ENCODE measurements at regions not wholly inside any gene's neighbourhood (a gene's known extent, or its start where the extent isn't known, plus 50 kb on each side); places are given as distances from the start of the nearest gene placed in this dataset.

DNA sequence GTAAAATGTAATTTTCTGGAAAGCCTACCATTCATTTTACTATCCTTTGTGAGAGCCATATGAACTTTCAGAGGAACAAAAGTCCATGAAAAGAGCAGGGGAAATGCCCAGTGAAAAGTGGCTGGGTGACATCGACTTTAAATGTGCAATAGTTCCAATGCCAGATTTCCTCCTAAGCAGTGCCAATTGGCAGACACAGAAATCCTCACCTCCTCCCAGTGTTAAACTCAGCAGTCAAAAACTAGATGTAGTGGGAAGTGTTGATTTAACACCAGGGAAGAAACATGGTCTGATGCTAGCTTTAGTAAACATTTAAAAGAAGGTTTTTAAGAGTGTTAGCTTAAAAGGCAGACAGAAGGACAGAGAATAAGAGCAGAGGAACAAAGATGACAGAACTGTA, 2055.2 kb downstream of the MAT2B start:
- no peak for DNase-seq (ENCODE audit: low spot score)

DNA sequence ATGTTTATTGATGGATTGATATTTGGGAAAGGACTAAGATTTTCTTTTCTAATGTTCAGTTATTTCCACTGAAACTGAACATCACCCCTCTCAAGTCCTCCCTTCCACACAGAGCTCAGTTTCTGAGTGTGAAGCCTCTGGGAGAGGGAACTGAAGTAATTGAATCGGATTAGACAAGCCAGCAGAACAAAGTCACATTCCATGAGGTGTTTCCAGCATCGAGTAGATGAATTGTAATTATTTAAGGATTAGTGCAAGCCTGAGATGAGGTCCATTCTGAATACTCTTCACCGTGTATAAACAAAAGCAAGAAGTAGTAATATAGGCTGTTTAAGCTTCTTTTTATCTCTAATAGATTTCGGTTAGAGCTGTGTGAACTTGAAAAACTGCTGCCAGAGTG, 2060.5 kb downstream of the MAT2B start:
- DNase-seq (ENCODE audit: low spot score): no peak

DNA sequence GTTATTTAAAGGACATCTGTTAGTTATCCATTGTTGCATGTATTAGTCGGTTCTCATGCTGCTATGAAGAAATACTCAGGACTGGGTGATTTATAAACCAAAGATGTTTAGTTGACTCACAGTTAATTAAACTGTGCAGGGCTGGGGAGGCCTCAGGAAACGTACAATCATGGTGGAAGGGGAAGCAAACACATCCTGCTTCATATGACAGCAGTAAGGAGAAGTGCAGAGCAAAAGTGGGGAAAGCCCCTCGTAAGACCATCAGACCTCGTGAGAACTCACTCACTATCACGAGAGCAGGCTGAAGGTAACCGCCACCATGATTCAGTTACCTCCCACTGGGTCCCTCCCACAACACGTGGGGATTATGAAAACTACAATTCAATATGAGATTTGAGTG, 2064.1 kb downstream of the MAT2B start:
- no peak for DNase-seq (ENCODE audit: low spot score)

DNA sequence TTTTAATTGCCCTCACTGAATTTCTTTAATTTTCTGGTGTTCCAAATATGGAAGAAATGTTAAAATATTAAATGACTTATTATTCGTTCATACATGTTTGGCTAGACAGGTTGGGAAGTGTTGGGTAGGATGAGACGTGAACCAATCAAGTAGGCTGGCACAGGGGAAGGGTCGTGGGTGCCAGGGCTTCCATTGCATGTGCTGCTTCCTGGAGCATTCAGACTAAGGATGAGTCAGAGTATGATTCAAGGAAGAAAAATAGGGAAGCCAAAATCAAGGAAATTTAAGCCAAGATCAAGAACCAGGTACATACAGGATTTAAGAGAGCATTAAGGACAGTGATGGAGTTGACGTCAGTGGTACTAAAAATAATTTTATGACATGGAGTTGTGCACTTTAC, 2068.0 kb downstream of the MAT2B start:
- DNase-seq (ENCODE audit: low spot score): no peak

DNA sequence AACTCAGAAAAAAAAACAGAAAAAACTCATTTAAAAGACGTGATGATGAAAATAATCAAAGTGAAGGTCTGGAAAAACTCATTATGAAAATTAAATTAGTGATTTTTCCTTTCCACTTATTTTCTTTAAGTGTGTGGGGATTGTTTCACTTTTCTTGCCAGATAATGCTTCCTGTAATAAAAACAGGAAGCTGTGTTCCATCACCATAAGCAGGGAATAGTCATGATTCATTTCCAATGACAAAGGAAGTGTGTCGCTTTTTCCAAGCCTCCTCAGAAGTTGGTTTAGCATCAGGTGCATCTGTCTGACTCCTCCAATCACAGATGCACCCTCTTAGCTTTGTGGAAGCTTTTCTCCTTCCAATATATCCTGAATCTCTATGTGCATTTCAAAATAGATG, 2068.7 kb downstream of the MAT2B start:
- DNase-seq (ENCODE audit: low spot score): no peak

DNA sequence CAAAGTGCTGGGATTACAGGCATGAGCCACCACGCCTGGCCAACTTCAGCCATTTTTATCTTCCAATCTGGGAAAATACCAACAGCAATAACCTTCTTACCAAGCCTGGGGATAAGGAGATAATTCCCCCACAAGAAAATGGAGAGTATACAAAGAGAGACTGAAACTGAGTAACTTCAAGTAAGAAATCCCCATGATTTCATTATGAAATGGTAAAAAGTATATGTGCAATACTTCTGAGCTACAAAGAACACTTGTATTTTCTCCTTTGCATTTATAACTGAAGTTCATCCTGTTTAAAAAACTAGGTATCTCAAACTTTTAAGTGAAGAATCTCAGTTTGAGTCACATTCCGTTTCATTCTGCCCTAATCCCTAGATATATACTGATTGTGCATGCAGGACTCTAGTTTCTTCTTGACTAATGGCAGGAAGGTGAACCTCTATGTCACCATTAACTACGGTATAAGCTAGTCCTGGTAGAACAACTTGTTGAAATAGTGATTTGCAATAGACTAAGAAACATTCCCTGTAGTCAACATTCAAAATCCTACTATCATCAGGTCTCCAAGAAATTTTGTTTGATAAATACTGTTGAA, 2071.4 kb downstream of the MAT2B start:
- DNase-seq (ENCODE audit: low spot score): no peak

DNA sequence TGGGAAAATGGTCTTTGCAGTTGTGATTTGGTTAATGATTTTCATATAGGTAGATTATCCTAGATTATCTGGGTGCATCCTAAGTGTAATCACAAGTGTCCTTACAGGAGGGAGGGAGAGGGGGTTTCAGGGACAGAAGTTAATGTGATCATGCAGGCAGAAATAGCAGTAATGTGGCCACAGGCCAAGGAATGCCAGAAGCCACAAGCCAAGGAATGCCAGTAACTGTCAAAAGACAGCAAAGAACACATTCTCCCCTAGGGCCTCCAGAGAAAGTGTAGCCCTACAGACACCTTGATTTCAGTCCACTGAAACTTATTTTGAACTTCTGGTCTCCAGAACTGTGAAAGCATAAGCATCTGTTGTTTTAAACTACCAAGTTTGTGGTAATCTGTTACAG, 2074.5 kb downstream of the MAT2B start:
- no peak for DNase-seq (ENCODE audit: low spot score)

DNA sequence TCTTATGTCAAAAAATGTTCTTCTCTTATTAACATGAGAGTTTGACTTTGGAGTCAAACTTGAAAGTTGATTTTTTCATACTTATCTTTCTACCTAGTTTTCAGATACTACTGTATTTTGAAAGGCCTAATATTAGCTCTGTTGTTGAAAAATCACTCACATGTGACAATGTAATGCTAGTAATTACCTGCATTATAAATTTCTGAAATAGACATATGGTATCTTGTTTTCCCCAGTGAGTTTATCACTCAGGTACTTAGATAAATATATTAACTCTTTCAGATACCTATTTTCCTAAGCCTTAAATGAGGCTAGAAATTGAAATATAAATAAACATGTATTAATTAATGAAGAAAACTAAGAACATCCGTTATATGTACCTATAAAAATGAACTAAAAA, 2089.3 kb downstream of the MAT2B start:
- no peak for DNase-seq (ENCODE audit: low spot score)

DNA sequence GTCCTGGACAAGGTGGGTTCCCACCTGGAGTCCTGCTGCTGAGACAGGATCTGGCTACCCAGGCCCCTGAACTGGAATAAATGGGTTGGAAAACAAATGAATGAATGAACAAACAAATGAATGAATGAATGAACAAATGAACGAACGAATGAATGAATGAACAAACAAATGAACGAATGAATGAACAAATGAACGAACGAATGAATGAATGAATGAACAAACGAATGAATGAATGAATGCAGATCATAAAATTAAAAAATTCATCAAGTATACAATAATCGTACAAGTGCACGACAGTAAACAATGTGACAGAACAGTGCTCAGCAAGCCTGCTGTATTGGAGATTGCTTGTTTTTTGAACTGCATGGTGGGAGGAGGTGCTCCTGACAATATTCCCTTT, 2097.1 kb downstream of the MAT2B start:
- no peak for DNase-seq (ENCODE audit: low spot score)

DNA sequence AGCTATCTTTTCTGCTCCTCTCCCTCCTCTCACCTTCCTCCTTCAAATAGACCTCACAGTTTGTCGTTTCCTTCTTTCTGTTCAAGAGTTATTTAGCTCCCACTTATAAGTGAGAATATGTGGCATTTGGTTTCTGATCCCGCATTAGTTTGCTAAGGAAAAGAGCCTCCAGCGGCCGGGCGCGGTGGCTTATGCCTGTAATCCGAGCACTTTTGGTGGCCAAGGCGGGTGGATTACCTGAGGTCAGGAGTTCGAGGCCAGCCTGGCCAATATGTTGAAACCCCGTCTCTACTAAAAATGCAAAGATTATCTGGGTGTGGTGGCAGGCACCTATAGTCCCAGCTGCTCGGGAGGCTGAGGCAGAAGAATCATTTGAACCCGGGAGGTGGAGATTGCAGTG, 2101.6 kb downstream of the MAT2B start:
- no peak for DNase-seq (ENCODE audit: low spot score)

DNA sequence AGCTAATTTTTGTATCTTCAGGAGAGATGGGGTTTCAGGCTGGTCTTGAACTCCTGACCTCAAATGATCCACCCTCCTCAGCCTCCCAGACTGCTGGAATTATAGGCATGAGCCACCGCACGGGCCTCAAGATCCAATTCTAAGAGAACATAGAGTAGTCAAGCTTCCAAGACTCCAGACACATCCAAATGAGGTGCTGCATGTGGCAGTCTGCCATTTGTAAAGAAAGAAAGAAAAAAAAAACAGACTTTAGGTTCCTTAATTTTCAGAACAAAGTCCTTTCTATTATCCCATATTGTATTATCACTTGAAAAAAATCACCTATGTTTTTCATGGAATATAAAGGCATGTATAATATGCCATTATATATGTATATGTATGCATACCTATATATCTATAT, 2104.5 kb downstream of the MAT2B start:
- DNase-seq (ENCODE audit: low spot score): no peak

DNA sequence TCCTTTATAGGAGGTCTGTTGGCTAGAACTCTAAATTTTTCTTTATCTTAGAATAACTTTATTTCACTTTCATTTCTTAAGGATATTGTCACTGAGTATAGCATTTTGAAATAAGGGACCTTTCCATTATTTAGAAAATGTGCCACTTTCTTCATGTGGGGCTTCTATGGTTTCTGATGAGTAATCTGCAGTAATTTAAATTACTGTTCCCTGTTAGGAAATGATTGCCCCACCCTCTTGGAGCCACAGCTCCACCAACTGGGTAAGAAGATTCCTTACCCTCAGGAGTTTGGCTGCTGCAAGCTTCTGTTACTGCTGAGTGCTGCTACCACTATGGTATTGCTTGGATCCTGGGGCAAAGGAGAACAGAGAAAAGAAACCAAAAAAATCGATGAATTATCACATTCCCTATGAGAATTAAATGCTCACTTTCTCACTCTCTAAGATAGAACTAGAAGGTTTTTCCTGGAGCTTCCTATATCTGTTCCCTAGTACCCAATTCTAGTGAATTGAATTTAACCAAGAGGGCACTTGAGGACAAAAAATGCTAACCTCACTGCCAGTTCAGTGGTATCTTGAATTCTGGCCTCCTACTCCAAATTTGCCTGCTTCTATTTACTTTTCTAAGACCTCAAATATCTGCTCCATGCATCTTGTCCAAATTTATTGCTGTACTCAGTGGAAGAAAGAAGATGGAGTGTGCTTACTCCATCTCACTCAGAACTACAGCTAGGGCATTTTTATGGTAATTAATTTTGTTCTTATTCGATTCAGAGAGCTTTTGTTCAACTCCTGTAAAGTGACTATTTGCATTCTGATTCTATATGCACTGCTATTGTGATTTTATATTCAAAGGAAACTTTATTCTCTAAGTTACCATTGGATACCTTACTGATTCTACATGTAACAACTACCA, 2111.3 kb downstream of the MAT2B start:
- DNase-seq (ENCODE audit: low spot score): no peak

DNA sequence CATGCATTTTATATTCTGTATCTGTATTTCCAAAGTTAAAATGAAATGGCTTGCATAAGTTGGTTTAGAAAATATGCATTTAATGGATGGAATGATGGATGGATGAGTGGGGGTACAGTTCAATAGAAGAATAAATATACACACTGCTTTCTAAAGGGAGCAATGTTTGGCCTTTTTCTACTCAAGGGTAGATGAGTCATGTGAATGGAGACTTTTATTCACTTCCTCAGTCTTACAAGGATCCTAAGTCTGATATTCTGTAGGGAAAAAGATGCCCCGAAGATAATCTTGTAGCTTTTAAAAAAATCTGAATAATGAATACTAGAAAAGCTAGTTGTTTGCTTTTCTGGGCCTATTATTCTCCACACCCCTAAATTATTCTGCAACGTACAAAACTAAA, 2112.1 kb downstream of the MAT2B start:
- no peak for DNase-seq (ENCODE audit: low spot score)

DNA sequence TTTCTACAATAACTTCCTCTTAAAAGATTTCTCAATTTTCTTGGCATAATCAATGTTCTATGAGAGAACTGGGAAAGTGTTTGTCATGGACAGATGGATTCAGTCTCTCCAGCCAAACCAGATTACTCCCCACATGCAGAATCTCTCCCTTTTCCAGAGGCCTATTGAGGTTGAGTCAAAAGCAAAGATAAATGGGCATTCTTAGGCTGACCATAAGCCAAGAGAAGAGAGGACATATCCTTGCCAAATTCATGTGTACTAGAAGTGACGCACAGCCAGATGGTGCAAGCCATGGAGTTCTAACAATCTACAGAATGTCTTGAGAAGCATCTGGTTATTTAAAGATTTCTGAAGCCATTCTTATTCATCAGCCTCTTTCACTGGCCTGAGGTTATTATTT, 2115.0 kb downstream of the MAT2B start:
- no peak for DNase-seq (ENCODE audit: low spot score)

DNA sequence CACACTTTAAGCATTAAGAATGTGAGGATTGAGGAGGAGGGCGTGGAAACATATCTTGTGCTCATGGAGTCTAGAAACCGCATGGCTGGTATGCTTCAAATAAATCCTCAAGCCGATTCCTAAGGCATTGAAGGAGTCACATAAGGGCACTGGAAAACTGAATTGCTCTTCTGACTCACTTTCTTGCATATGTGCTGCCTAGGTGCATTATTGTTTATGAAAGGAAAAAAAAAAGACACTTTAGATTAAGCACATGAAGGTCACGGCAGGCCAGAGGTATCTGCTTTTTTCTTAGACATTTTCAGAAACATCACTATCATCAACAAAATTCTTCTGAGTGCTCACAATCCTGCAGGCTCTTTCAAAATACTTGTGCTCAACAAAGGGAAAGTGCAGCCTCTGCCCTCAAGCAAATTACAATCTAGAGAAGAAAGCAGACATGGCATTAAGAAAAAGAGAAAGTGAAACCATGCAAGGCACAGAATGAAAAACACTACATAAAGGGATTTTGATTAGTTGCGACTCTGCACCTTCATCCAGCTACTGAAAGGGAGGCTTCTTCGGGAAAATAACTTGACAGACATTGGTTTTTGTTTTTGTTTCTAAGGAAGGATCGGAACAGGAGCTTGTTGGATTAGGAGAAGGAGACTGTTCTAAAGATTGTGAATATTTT, 2117.6 kb downstream of the MAT2B start:
- peak; percentile 14 for DNase-seq (ENCODE audit: low spot score)

DNA sequence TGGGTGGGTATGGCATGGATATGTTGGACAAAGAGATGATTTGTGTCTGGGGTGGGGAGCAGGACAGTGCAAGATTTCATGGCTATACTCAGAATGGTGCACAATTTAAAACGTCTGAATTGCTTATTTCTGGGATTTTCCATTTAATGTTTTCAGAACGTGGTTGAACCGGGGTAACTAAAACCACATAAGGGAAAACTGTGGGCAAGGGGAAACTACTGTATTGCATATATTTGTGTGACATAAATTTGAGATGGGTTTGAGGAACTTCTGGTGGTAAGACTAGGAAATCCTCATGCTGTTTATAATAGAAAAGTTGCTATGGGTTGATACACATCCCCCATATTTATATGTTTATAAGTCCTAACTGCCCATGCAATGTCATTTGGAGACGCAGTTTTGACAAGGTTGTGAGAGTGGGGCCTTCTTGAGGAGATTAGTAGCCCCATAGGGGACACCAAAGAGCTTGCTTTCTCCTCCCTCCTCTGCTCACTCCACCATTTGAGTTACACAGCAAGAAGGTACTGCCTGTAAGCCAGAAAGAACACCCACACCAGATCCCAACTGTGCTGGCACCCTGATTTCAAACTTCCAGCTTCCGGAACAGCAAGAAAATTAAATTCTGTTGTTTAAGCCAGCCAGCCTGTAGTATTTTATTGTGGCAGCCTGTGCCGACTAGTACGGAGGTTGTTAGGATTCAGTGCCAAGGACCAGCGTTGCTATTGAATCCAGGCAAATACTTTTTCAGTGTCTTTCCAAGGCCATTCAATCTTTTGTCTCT, 2118.9 kb downstream of the MAT2B start:
- DNase-seq (ENCODE audit: low spot score): no peak

DNA sequence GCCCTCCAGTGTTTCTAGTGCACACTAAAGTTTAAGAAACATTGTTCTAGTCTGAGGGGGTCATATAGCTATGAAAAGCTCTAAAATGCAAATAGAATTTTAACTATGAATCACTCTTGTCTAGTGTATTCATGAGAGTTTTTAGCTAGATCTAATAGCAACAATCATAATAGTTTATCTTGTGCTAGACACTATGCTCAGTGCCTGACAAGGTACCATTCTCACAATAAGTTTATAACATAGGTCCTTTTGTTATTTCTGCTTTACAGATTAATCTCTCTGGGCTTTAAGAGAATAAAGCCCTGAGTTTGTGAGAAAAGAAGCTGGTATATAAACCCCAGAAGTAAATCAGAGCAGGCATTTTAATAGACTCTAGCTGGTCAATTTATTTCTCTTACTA, 2120.7 kb downstream of the MAT2B start:
- DNase-seq (ENCODE audit: low spot score): no peak

DNA sequence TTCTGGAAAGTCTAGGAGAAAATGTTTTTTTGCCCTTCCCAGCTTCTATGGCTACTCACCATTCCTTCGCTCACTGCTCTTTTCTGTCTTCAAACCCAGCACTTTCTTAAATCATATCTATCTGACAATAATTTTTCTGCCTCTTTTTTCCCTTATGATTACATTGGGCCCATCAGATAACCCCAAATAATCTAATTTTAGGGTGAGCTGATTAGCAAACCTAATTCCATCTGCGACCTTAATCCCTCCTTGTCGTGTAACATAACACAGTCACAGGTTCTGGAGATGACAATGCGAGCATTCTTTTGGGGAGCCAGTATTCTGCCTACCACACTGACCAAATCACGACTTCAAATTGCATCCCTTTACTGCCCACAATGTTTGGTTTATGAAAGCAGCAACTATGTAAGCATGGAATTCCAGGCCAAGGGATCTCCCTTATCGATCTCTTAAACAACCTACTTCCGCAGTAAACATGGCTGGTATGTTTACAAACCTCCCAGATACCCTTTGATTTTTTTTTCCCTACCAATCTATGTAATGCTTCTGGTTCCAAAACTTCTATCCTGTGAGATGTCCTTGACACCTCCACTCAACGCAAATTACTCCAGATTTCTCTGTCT, 2122.2 kb downstream of the MAT2B start:
- peak; percentile 62 for DNase-seq (ENCODE audit: low spot score)

DNA sequence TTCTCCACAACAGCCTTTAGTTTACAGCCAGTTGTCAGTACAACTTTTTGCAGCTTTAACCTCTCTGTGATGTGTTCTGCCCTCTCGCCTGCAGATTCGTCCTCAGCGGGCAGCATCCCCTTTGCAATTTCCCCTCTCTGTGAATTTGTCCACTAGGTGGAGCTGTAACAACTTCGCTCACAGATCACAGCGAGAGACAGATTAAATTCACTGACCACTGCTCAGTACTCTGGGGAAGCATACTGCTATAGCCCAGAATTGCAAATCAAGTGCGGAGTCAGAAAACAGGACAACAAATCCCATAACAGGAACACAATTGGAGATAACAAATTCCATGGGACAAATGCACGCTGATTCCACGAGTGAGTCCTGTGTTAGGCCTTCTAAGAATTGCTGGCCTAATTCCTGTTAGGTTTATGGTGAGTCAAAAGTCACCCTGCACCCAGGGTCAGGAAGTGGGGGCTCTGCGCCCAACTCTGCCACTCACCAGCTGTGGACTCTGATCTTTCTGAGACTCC, 2124.9 kb downstream of the MAT2B start:
- DNase-seq (ENCODE audit: low spot score): peak; percentile 59

DNA sequence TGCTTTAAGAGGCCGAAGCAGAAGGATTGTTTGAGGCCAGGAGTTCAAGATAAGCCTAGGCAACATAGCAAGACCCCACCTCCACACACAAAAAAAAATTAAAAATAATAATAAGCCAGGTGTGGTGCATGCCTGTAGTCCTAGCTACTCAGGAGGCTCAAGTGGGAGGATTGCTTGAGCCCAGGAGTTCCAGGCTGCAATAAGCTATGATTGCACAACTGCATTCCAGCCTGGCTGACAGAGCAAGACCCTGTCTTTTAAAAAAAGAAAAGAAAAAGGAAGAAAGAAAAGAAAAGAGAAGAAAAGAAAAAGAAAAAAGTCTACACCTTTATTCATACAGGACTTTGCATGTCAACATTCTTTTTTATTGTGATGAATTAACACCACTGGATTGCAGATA, 2125.8 kb downstream of the MAT2B start:
- no peak for DNase-seq (ENCODE audit: low spot score)

DNA sequence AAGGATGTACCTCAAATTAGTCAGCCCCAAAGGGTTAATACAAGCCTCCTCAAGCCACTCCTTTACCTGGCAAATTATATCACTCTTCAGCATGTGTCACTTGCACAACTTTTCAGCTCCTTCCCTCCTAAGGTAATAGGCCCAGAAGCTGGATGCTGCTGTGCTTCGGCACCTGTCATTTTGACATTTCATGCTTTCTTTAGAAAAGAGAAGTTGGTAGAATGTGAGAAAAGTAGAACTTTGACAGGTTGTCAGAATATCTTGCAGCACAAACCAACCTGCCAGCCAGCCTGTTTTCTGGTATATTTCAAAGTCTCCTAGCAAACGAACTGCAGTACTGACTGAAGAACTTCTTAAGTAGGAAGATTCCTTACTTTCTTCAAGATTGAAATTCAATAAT, 2136.9 kb downstream of the MAT2B start:
- DNase-seq (ENCODE audit: low spot score): no peak

Measured in SW480 (cell line).